IMR-90 (cell line): ENCODE measurements at regions not wholly inside any gene's neighbourhood (a gene's known extent, or its start where the extent isn't known, plus 50 kb on each side); places are given as distances from the start of the nearest gene placed in this dataset.

Experiments
- ATAC-seq: fragments of 200-7000 bp; cut with Tn5 transposase; 2 replicates; pipeline ENCODE4 v1.9.1; 2020; ENCODE audit warnings: low read depth, mild to moderate bottlenecking, moderate library complexity
- BruUV-seq: library from RNA; stranded (reverse); fragments of 400-500 nt; replicated peaks from 2 replicates; lab custom pipeline; 2021; lab: Mats Ljungman, UMichigan
- CTCF ChIA-PET: fragments of 300-600 bp; formaldehyde crosslinking; extraction: SDS; loops from one replicate; lab custom pipeline; 2021; ENCODE audit warnings: antibody characterized with exemption; lab: Yijun Ruan, JAX
- POLR2A ChIA-PET: fragments of 300-600 bp; sonication (Branson Sonifier 250); formaldehyde crosslinking; loops from one replicate; lab custom pipeline; 2022; ENCODE audit warnings: antibody characterized with exemption; ENCODE audit not compliant: unreplicated experiment; lab: Charles Lee
- DNase-seq: peaks from one replicate; pipeline ENCODE4 v3.0.0; 2013
- H2AFZ ChIP-seq: replicated peaks from 2 replicates; pipeline ENCODE3; 2013; ENCODE audit warnings: low read length, mild to moderate bottlenecking; ENCODE audit not compliant: poor library complexity
- H2AK5ac ChIP-seq: 2 replicates; pipeline ENCODE4 v1.6.1; 2013; ENCODE audit warnings: low read depth, low read length, inconsistent platforms
- H2AK9ac ChIP-seq: replicated peaks from 2 replicates; pipeline ENCODE3; 2013; ENCODE audit warnings: mild to moderate bottlenecking, low read depth, low read length, moderate library complexity; ENCODE audit not compliant: poor library complexity
- H2BK120ac ChIP-seq: 2 replicates; pipeline ENCODE4 v1.6.1; 2013; ENCODE audit warnings: low read depth, low read length, inconsistent platforms
- H2BK15ac ChIP-seq: 3 replicates; pipeline ENCODE4 v1.6.1; 2013; ENCODE audit warnings: low read depth, low read length, inconsistent platforms
- H2BK20ac ChIP-seq: 2 replicates; pipeline ENCODE4 v1.6.1; 2013; ENCODE audit warnings: low read depth, mild to moderate bottlenecking, inconsistent platforms, low read length, moderate library complexity
- H2BK5ac ChIP-seq: 2 replicates; pipeline ENCODE4 v1.6.1; 2013; ENCODE audit warnings: mild to moderate bottlenecking, low read depth, low read length, inconsistent platforms; ENCODE audit not compliant: poor library complexity, severe bottlenecking
- H3K14ac ChIP-seq: replicated peaks from 2 replicates; pipeline ENCODE4 v1.6.1; 2013; ENCODE audit warnings: low read depth, low read length, inconsistent platforms
- H3K18ac ChIP-seq: 2 replicates; pipeline ENCODE4 v1.6.1; 2013; ENCODE audit warnings: low read depth, low read length, control low read depth
- H3K23ac ChIP-seq: 2 replicates; pipeline ENCODE4 v1.6.1; 2013; ENCODE audit warnings: low read depth, low read length, inconsistent platforms
- H3K27ac ChIP-seq: 2 replicates; pipeline ENCODE4 v1.5.1; 2013; ENCODE audit warnings: mild to moderate bottlenecking, control low read depth, low read length; ENCODE audit not compliant: insufficient read depth
- H3K27me3 ChIP-seq: 2 replicates; pipeline ENCODE4 v1.6.1; 2013; ENCODE audit warnings: low read length; ENCODE audit not compliant: control insufficient read depth, insufficient read depth
- H3K36me3 ChIP-seq: 2 replicates; pipeline ENCODE4 v1.6.1; 2013; ENCODE audit warnings: low read length, mixed read lengths; ENCODE audit not compliant: control insufficient read depth, insufficient read depth
- H3K4ac ChIP-seq: 2 replicates; pipeline ENCODE4 v1.6.1; 2013; ENCODE audit warnings: low read depth, low read length, inconsistent platforms
- H3K4me1 ChIP-seq: 2 replicates; pipeline ENCODE4 v1.6.1; 2013; ENCODE audit warnings: low read length, mixed read lengths; ENCODE audit not compliant: control insufficient read depth, insufficient read depth
- H3K4me2 ChIP-seq: 2 replicates; pipeline ENCODE4 v1.6.1; 2013; ENCODE audit warnings: low read depth, mild to moderate bottlenecking, control low read depth, low read length, moderate library complexity
- H3K4me3 ChIP-seq: 2 replicates; pipeline ENCODE4 v1.5.1; 2013; ENCODE audit warnings: low read depth, mild to moderate bottlenecking, control low read depth, low read length, moderate library complexity; ENCODE audit not compliant: insufficient read depth
- H3K56ac ChIP-seq: 2 replicates; pipeline ENCODE4 v1.6.1; 2013; ENCODE audit warnings: low read length, inconsistent platforms; ENCODE audit not compliant: insufficient read depth; ENCODE audit errors: extremely low read depth
- H3K79me1 ChIP-seq, 2 experiments: 2 replicates each; pipeline ENCODE4 v1.6.1; 2013; ENCODE audit warnings: low read length in 2 of 2, inconsistent platforms in 1 of 2, low read depth in 1 of 2
- H3K9ac ChIP-seq: 2 replicates; pipeline ENCODE4 v1.6.1; 2013; ENCODE audit warnings: low read depth, low read length, control low read depth
- H3K9me1 ChIP-seq: 2 replicates; pipeline ENCODE4 v1.6.1; 2013; ENCODE audit warnings: low read length, inconsistent platforms; ENCODE audit not compliant: insufficient read depth
- H3K9me3 ChIP-seq: 2 replicates; pipeline ENCODE4 v1.6.1; 2013; ENCODE audit warnings: low read length; ENCODE audit not compliant: control insufficient read depth, insufficient read depth
- H4K20me1 ChIP-seq: 2 replicates; pipeline ENCODE4 v1.6.1; 2013; ENCODE audit warnings: low read length, inconsistent platforms; ENCODE audit not compliant: insufficient read depth
- H4K5ac ChIP-seq: 2 replicates; pipeline ENCODE4 v1.6.1; 2013; ENCODE audit warnings: mild to moderate bottlenecking, low read depth, low read length, control low read depth
- H4K8ac ChIP-seq, 2 experiments: 2 replicates each; pipeline ENCODE4 v1.6.1; 2013; ENCODE audit warnings: low read depth in 2 of 2, low read length in 2 of 2, control low read depth in 1 of 2, inconsistent platforms in 1 of 2
- H4K91ac ChIP-seq: 2 replicates; pipeline ENCODE4 v1.6.1; 2013; ENCODE audit warnings: low read depth, low read length, inconsistent platforms; ENCODE audit not compliant: insufficient read depth
- MAZ ChIP-seq: IDR thresholded peaks from 2 replicates; pipeline ENCODE4 v1.6.1; 2012; ENCODE audit warnings: low read depth, mild to moderate bottlenecking, low read length, improper control_type of control experiment, moderate library complexity, borderline replicate concordance
- RFX5 ChIP-seq: IDR thresholded peaks from 2 replicates; pipeline ENCODE4 v1.8.0; 2012; ENCODE audit warnings: low read depth, mild to moderate bottlenecking, low read length, moderate library complexity
- dilution Hi-C: fragments of 300-500 bp; cut with HindIII; formaldehyde crosslinking; loops from one replicate; pipeline ENCODE4 v1.14.3; 2018; ENCODE audit warnings: low sequenced_read_pairs; ENCODE audit not compliant: unreplicated experiment
- in situ Hi-C: fragments of 300-500 bp; cut with MboI; formaldehyde crosslinking; loops from 3 replicates; pipeline ENCODE4 v1.14.3; 2019; ENCODE audit warnings: low sequenced_read_pairs, inconsistent platforms, mixed read lengths
- intact Hi-C: fragments of 100-400 bp; cut with micrococcal nuclease; formaldehyde crosslinking; loops from 2 replicates; pipeline ENCODE4 v1.10.0; 2022

DNA sequence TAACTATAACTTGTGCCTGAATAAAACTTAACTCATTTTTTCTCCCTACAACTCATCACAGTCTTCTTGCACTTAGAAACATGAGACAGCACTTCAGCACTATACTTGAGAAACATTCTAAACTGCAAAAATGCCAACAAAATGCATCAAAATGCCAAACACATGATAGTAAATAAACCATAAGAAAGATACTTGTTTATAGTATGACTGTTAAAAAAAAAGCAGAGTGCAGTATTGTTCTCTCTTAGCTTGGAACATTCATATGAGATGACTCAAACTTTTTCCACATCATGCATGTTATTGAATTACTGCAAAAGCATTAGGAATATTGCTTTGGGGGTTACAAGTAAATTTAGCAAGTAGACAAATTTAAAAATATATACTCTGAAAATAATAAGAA, 135.7 kb upstream of the ANXA10 start:
- no peaks in the 10 kb centered on the region for H3K9me1 ChIP-seq
- no peak overlapping the region for H3K4me2 ChIP-seq
- no peak overlapping the region for H2AK5ac ChIP-seq
- H2AK9ac ChIP-seq: no peak overlapping the region
- DNase-seq (peak; percentile 12), ATAC-seq (no peak)
- no peak overlapping the region for H4K91ac ChIP-seq
- no peak overlapping the region for H2BK5ac ChIP-seq
- POLR2A ChIA-PET: no interaction called here
- no peak overlapping the region for H4K5ac ChIP-seq
- no peak overlapping the region for H3K23ac ChIP-seq
- H4K20me1 ChIP-seq: no peaks in the 10 kb centered on the region
- CTCF ChIA-PET: interaction anchor here (0.7 kb wide), 1 partner anchor 128 kb away, joined by 3 read pairs; no protein-coding TSS in a partner anchor
- no peak overlapping the region for H2AFZ ChIP-seq
- H3K4me1 ChIP-seq: no peaks in the 10 kb centered on the region
- H2BK120ac ChIP-seq: no peak overlapping the region
- H3K36me3 ChIP-seq: no peaks in the 10 kb centered on the region
- H2BK20ac ChIP-seq: no peak overlapping the region
- no peak overlapping the region for H3K27ac ChIP-seq
- H4K8ac ChIP-seq: no peak overlapping the region
- H3K79me1 ChIP-seq: no peaks in the 10 kb centered on the region
- no TSS peak for BruUV-seq
- no peak overlapping the region for H3K18ac ChIP-seq
- no peak overlapping the region for H3K14ac ChIP-seq
- in situ Hi-C loops (no loop called here), intact Hi-C loops (no loop called here), dilution Hi-C loops (no loop called here)
- H2BK15ac ChIP-seq: no peak overlapping the region
- H3K9ac ChIP-seq: no peak overlapping the region
- no peak overlapping the region for H3K4me3 ChIP-seq
- no peak for TF ChIP-seq MAZ
- TF ChIP-seq RFX5: no peak
- no peak overlapping the region for H3K56ac ChIP-seq
- no peaks in the 10 kb centered on the region for H3K9me3 ChIP-seq
- no peak overlapping the region for H3K4ac ChIP-seq
- no peaks in the 10 kb centered on the region for H3K27me3 ChIP-seq
